Vagina (tissue), 2 donors: ENCODE measurements at regions not wholly inside any gene's neighbourhood (a gene's known extent, or its start where the extent isn't known, plus 50 kb on each side); places are given as distances from the start of the nearest gene placed in this dataset.
"Not testable (repeated sequence)": the region's sequence is repeated elsewhere in the genome, so short reads cannot be mapped to it uniquely, and the experiment has no call there.

Source experiments
- POLR2A ChIP-seq, 2 donors: fragments of 450-650 bp; IDR thresholded peaks; one replicate each; pipeline ENCODE4 v1.6.1; 2017; ENCODE audit warnings: antibody characterized with exemption in 2 of 2, mild to moderate bottlenecking in 2 of 2, moderate library complexity in 2 of 2
- POLR2AphosphoS5 ChIP-seq, 2 donors: sonication (generic); formaldehyde crosslinking; IDR thresholded peaks; one replicate each; pipeline ENCODE4 v1.9.0; 2017; ENCODE audit warnings: antibody characterized with exemption in 2 of 2, mild to moderate bottlenecking in 2 of 2, low read depth in 1 of 2; ENCODE audit not compliant: insufficient read depth in 1 of 2
- TF ChIP-seq, protein P1 (sequence below), 3 experiments: fragments of 450-650 bp in 2 of 3; fragments of 200-600 bp in 1 of 3; sonication (generic) in 1 of 3; IDR thresholded peaks; one replicate each; pipeline ENCODE4 v1.5.1; 2017 to 2019; ENCODE audit warnings: antibody characterized with exemption in 3 of 3, mild to moderate bottlenecking in 2 of 3, moderate library complexity in 2 of 3

GRCh38 chr17:36852478-36852877 lies 84.8 kb upstream of the LHX1 start:
- TF ChIP-seq, protein P1, sequence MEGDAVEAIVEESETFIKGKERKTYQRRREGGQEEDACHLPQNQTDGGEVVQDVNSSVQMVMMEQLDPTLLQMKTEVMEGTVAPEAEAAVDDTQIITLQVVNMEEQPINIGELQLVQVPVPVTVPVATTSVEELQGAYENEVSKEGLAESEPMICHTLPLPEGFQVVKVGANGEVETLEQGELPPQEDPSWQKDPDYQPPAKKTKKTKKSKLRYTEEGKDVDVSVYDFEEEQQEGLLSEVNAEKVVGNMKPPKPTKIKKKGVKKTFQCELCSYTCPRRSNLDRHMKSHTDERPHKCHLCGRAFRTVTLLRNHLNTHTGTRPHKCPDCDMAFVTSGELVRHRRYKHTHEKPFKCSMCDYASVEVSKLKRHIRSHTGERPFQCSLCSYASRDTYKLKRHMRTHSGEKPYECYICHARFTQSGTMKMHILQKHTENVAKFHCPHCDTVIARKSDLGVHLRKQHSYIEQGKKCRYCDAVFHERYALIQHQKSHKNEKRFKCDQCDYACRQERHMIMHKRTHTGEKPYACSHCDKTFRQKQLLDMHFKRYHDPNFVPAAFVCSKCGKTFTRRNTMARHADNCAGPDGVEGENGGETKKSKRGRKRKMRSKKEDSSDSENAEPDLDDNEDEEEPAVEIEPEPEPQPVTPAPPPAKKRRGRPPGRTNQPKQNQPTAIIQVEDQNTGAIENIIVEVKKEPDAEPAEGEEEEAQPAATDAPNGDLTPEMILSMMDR (IDR thresholded peaks at IDR 0.05) = not testable (repeated sequence)
- not testable (repeated sequence) for TF ChIP-seq POLR2AphosphoS5 (IDR thresholded peaks at IDR 0.05; ENCODE audit: insufficient read depth in 1 of 2, low read depth in 1 of 2); POLR2A (IDR thresholded peaks at IDR 0.05)
